HEK293 (cell line): ENCODE measurements at regions not wholly inside any gene's neighbourhood (a gene's known extent, or its start where the extent isn't known, plus 50 kb on each side); places are given as distances from the start of the nearest gene placed in this dataset.

Source experiments
- CTCF ChIA-PET: fragments of 350-600 bp; formaldehyde crosslinking; extraction: SDS; loops from one replicate; lab custom pipeline; 2021; ENCODE audit warnings: antibody characterized with exemption; lab: Yijun Ruan, JAX
- POLR2A ChIA-PET: fragments of 300-600 bp; formaldehyde crosslinking; extraction: SDS; loops from one replicate; lab custom pipeline; 2020; ENCODE audit warnings: antibody characterized with exemption, inconsistent platforms; lab: Yijun Ruan, JAX
- H3K27ac ChIP-seq: fragments of 200-500 bp; sonication (Bioruptor generic); 2 replicates; pipeline ENCODE4 v1.5.1; 2014; ENCODE audit warnings: low read depth, low read length, control low read depth, inconsistent platforms; ENCODE audit errors: extremely low read depth
- H3K36me3 ChIP-seq, 2 experiments: fragments of 200-500 bp in 1 of 2; sonication (Bioruptor generic) in 1 of 2; 1 replicate in 1 of 2; 2 replicates in 1 of 2; pipeline ENCODE4 v1.5.1; 2014 to 2017; ENCODE audit warnings: inconsistent platforms in 2 of 2, low read length in 2 of 2; ENCODE audit not compliant: control insufficient read depth in 2 of 2, insufficient read depth in 1 of 2
- H3K4me1 ChIP-seq: fragments of 200-500 bp; sonication (Bioruptor generic); 2 replicates; pipeline ENCODE4 v1.5.1; 2014; ENCODE audit warnings: mild to moderate bottlenecking, low read length, inconsistent platforms; ENCODE audit not compliant: control insufficient read depth, insufficient read depth
- H3K4me3 ChIP-seq: 2 replicates; pipeline ENCODE4 v1.5.1; 2011; ENCODE audit warnings: low read depth, mild to moderate bottlenecking, control low read depth, low read length, moderate library complexity
- H3K9me3 ChIP-seq: fragments of 200-500 bp; sonication (Bioruptor generic); 2 replicates; pipeline ENCODE4 v1.5.1; 2014; ENCODE audit warnings: low read depth, low read length, inconsistent platforms; ENCODE audit not compliant: control insufficient read depth, insufficient read depth
- BCL11A ChIP-seq: fragments of 450-650 bp; formaldehyde crosslinking; IDR thresholded peaks from 2 replicates; pipeline ENCODE4 v1.5.1; 2016; ENCODE audit warnings: low read depth, missing biosample characterization, missing genetic modification characterization
- GLI2 ChIP-seq: fragments of 450-650 bp; formaldehyde crosslinking; IDR thresholded peaks from 2 replicates; pipeline ENCODE4; 2017; ENCODE audit warnings: missing biosample characterization, missing genetic modification characterization, low read depth, borderline replicate concordance
- HOXC10 ChIP-seq: sonication (generic); formaldehyde crosslinking; IDR thresholded peaks from 2 replicates; pipeline ENCODE4 v1.8.1; 2023; ENCODE audit warnings: mild to moderate bottlenecking, missing genetic modification reagents
- KLF9 ChIP-seq: fragments of 450-650 bp; formaldehyde crosslinking; IDR thresholded peaks from 2 replicates; pipeline ENCODE4 v1.5.1; 2016; ENCODE audit warnings: missing biosample characterization, missing genetic modification characterization, low read depth
- MYNN ChIP-seq: fragments of 450-650 bp; formaldehyde crosslinking; IDR thresholded peaks from 2 replicates; pipeline ENCODE4 v1.5.1; 2016; ENCODE audit warnings: missing biosample characterization, missing genetic modification characterization, borderline replicate concordance
- MZF1 ChIP-seq: fragments of 450-650 bp; formaldehyde crosslinking; IDR thresholded peaks from 2 replicates; pipeline ENCODE4 v1.5.1; 2017; ENCODE audit warnings: missing biosample characterization, missing genetic modification characterization, borderline replicate concordance
- YY1 ChIP-seq: fragments of 450-650 bp; formaldehyde crosslinking; IDR thresholded peaks from 2 replicates; pipeline ENCODE4 v1.5.1; 2018; ENCODE audit warnings: missing biosample characterization, missing genetic modification characterization
- ZEB2 ChIP-seq: fragments of 450-650 bp; formaldehyde crosslinking; IDR thresholded peaks from 2 replicates; pipeline ENCODE4 v1.5.1; 2016; ENCODE audit warnings: missing biosample characterization, missing genetic modification characterization
- ZNF140 ChIP-seq: fragments of 450-650 bp; formaldehyde crosslinking; IDR thresholded peaks from 2 replicates; pipeline ENCODE4 v1.5.1; 2016; ENCODE audit warnings: missing biosample characterization, missing genetic modification characterization
- ZNF174 ChIP-seq: fragments of 450-650 bp; formaldehyde crosslinking; IDR thresholded peaks from 2 replicates; pipeline ENCODE4 v1.5.0; 2017; ENCODE audit warnings: missing biosample characterization, mild to moderate bottlenecking, missing genetic modification characterization
- ZNF211 ChIP-seq: fragments of 450-650 bp; formaldehyde crosslinking; IDR thresholded peaks from 2 replicates; pipeline ENCODE4 v1.5.1; 2016; ENCODE audit warnings: low read depth, missing biosample characterization, missing genetic modification characterization
- ZNF37A ChIP-seq: fragments of 450-650 bp; IDR thresholded peaks from 2 replicates; pipeline ENCODE4 v1.5.1; 2018; ENCODE audit warnings: missing biosample characterization, missing genetic modification characterization
- ZNF391 ChIP-seq: fragments of 450-650 bp; formaldehyde crosslinking; IDR thresholded peaks from 2 replicates; pipeline ENCODE4 v1.5.1; 2016; ENCODE audit warnings: low read depth, missing biosample characterization, missing genetic modification characterization, borderline replicate concordance
- ZNF501 ChIP-seq: fragments of 450-650 bp; formaldehyde crosslinking; IDR thresholded peaks from 2 replicates; pipeline ENCODE4 v1.5.1; 2016; ENCODE audit warnings: missing biosample characterization, missing genetic modification characterization
- ZNF510 ChIP-seq: fragments of 450-650 bp; formaldehyde crosslinking; IDR thresholded peaks from 2 replicates; pipeline ENCODE4 v1.5.1; 2018; ENCODE audit warnings: mild to moderate bottlenecking, missing genetic modification characterization, missing biosample characterization; ENCODE audit not compliant: insufficient replicate concordance
- ZNF514 ChIP-seq: fragments of 450-650 bp; formaldehyde crosslinking; IDR thresholded peaks from 2 replicates; pipeline ENCODE4 v1.5.1; 2016; ENCODE audit warnings: missing biosample characterization, missing genetic modification characterization
- ZNF521 ChIP-seq: fragments of 450-650 bp; formaldehyde crosslinking; IDR thresholded peaks from 2 replicates; pipeline ENCODE4 v1.5.1; 2017; ENCODE audit warnings: missing biosample characterization, mild to moderate bottlenecking, missing genetic modification characterization
- ZNF600 ChIP-seq: fragments of 450-650 bp; formaldehyde crosslinking; IDR thresholded peaks from 2 replicates; pipeline ENCODE4 v1.5.1; 2016; ENCODE audit warnings: missing biosample characterization, missing genetic modification characterization
- ZNF677 ChIP-seq: fragments of 450-650 bp; IDR thresholded peaks from 2 replicates; pipeline ENCODE4 v1.5.0; 2018; ENCODE audit warnings: missing biosample characterization, mild to moderate bottlenecking, missing genetic modification characterization, moderate library complexity
- ZNF768 ChIP-seq: fragments of 450-650 bp; formaldehyde crosslinking; IDR thresholded peaks from 2 replicates; pipeline ENCODE4 v1.5.1; 2018; ENCODE audit warnings: missing biosample characterization, mild to moderate bottlenecking, missing genetic modification characterization
- TF ChIP-seq, protein P1 (sequence below): fragments of 450-650 bp; formaldehyde crosslinking; IDR thresholded peaks from 2 replicates; pipeline ENCODE4 v1.5.1; 2016; ENCODE audit warnings: missing biosample characterization, missing genetic modification characterization, borderline replicate concordance
- TF ChIP-seq, protein P2 (sequence below): fragments of 450-650 bp; formaldehyde crosslinking; optimal IDR thresholded peaks from 2 replicates; pipeline ENCODE3; 2016; ENCODE audit warnings: missing biosample characterization, mild to moderate bottlenecking, missing genetic modification characterization
- TF ChIP-seq, protein P3 (sequence below): fragments of 450-650 bp; formaldehyde crosslinking; IDR thresholded peaks from 2 replicates; pipeline ENCODE4 v1.5.1; 2016; ENCODE audit warnings: missing biosample characterization, missing genetic modification characterization

DNA sequence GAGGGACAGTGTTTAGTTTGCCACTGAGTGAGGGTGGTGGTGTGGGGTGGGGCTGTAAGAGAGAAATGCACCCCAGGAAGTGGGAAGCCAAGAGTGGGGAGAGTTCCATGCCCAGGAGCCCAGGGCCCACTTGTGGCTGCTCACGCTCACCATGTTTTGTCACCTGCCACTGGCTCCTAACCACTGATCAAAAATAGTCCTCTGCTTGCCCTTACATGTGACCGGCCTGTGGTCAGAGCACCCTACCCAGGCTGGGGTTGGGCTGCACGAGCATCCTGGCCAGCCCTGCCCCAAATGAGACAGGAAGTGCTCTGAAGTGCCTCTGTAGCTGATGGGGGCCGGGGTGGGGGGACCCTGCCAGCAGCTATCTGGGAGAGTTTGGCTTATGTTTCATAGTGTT lies 216.3 kb downstream of the RPLP1 start (continued):
- TF ChIP-seq MZF1 (tag by site-specific recombination) (no peak), ZNF521 (tag by site-specific recombination) (no peak), ZNF514 (tag by site-specific recombination) (no peak), ZEB2 (tag by site-specific recombination) (no peak), GLI2 (tag by site-specific recombination) (no peak)
- TF ChIP-seq, protein P1, sequence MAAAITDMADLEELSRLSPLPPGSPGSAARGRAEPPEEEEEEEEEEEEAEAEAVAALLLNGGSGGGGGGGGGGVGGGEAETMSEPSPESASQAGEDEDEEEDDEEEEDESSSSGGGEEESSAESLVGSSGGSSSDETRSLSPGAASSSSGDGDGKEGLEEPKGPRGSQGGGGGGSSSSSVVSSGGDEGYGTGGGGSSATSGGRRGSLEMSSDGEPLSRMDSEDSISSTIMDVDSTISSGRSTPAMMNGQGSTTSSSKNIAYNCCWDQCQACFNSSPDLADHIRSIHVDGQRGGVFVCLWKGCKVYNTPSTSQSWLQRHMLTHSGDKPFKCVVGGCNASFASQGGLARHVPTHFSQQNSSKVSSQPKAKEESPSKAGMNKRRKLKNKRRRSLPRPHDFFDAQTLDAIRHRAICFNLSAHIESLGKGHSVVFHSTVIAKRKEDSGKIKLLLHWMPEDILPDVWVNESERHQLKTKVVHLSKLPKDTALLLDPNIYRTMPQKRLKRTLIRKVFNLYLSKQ (tag by site-specific recombination) = no peak

DNA sequence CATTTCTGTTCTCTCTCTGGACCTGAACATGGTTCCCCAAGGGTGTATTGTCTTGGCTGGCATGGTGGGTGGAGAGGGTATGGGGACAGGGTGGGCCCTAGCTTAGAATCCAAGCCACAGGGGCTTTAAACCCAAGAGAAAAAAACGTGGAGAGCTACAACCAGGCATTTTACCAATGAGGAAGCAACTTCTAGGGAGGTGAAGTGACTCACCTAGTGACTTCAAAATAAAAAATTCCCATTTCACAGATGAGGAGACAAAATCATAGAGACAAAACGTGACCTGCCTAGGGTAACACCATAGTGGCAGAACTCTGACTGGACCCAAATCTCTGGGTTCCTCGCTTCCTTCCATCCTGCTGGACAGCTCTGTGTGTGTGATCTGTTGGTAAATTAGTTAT lies 216.8 kb downstream of the RPLP1 start:
- Histone ChIP-seq H3K27ac (no peak overlapping the region), H3K36me3 (no peaks in the 10 kb centered on the region), H3K4me1 (no peaks in the 10 kb centered on the region), H3K4me3 (no peak overlapping the region), H3K9me3 (no peaks in the 10 kb centered on the region)
- ChIA-PET CTCF (interaction anchor here (0.6 to 0.8 kb wide), 2 partner anchors 89 to 164 kb away, joined by 3 read pairs; no protein-coding TSS in a partner anchor), POLR2A (no interaction called here)
- no peak for TF ChIP-seq ZNF37A (tag by site-specific recombination)
- no peak for TF ChIP-seq ZNF677 (tag by site-specific recombination)
- TF ChIP-seq ZNF174 (tag by site-specific recombination) = no peak
- TF ChIP-seq ZNF600 = no peak
- no peak for TF ChIP-seq ZNF140 (tag by site-specific recombination)
- no peak for TF ChIP-seq KLF9 (tag by site-specific recombination)
- TF ChIP-seq YY1 = no peak
- TF ChIP-seq HOXC10 (CRISPR knock-in tag) = no peak
- TF ChIP-seq, protein P2, sequence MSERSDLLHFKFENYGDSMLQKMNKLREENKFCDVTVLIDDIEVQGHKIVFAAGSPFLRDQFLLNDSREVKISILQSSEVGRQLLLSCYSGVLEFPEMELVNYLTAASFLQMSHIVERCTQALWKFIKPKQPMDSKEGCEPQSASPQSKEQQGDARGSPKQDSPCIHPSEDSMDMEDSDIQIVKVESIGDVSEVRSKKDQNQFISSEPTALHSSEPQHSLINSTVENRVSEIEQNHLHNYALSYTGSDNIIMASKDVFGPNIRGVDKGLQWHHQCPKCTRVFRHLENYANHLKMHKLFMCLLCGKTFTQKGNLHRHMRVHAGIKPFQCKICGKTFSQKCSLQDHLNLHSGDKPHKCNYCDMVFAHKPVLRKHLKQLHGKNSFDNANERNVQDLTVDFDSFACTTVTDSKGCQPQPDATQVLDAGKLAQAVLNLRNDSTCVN (tag by site-specific recombination) = no peak
- no peak for TF ChIP-seq ZNF211
- TF ChIP-seq, protein P3, sequence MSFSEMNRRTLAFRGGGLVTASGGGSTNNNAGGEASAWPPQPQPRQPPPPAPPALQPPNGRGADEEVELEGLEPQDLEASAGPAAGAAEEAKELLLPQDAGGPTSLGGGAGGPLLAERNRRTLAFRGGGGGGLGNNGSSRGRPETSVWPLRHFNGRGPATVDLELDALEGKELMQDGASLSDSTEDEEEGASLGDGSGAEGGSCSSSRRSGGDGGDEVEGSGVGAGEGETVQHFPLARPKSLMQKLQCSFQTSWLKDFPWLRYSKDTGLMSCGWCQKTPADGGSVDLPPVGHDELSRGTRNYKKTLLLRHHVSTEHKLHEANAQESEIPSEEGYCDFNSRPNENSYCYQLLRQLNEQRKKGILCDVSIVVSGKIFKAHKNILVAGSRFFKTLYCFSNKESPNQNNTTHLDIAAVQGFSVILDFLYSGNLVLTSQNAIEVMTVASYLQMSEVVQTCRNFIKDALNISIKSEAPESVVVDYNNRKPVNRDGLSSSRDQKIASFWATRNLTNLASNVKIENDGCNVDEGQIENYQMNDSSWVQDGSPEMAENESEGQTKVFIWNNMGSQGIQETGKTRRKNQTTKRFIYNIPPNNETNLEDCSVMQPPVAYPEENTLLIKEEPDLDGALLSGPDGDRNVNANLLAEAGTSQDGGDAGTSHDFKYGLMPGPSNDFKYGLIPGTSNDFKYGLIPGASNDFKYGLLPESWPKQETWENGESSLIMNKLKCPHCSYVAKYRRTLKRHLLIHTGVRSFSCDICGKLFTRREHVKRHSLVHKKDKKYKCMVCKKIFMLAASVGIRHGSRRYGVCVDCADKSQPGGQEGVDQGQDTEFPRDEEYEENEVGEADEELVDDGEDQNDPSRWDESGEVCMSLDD (tag by site-specific recombination) = no peak
- TF ChIP-seq ZNF768 (tag by site-specific recombination) = no peak
- no peak for TF ChIP-seq ZNF391 (tag by site-specific recombination)
- no peak for TF ChIP-seq ZNF501 (tag by site-specific recombination)
- TF ChIP-seq ZNF510 (tag by site-specific recombination) = no peak
- no peak for TF ChIP-seq MYNN (tag by site-specific recombination)
- TF ChIP-seq BCL11A (tag by site-specific recombination) = no peak
